Stomach smooth muscle (tissue), 2 donors: ENCODE measurements at regions not wholly inside any gene's neighbourhood (a gene's known extent, or its start where the extent isn't known, plus 50 kb on each side); places are given as distances from the start of the nearest gene placed in this dataset.

Experiments
- H3K27ac ChIP-seq: one replicate; pipeline ENCODE4 v1.7.0; 2013; ENCODE audit warnings: mild to moderate bottlenecking, low read length, inconsistent platforms
- H3K27me3 ChIP-seq, 2 donors: one replicate each; pipeline ENCODE4 v1.7.0; 2013; ENCODE audit warnings: low read length in 2 of 2; ENCODE audit not compliant: insufficient read depth in 2 of 2, control insufficient read depth in 1 of 2
- H3K36me3 ChIP-seq, 2 donors: one replicate each; pipeline ENCODE4 v1.7.0; 2013; ENCODE audit warnings: low read length in 2 of 2; ENCODE audit not compliant: control insufficient read depth in 2 of 2, insufficient read depth in 2 of 2
- H3K4me1 ChIP-seq: one replicate; pipeline ENCODE4 v1.7.0; 2013; ENCODE audit warnings: low read length; ENCODE audit not compliant: control insufficient read depth, insufficient read depth
- H3K4me3 ChIP-seq, 2 donors: one replicate each; pipeline ENCODE4 v1.7.0; 2013; ENCODE audit warnings: low read length in 2 of 2
- H3K9ac ChIP-seq, 2 donors: one replicate each; pipeline ENCODE4 v1.7.0; 2013; ENCODE audit warnings: low read length in 2 of 2, mild to moderate bottlenecking in 1 of 2
- H3K9me3 ChIP-seq, 2 donors: one replicate each; pipeline ENCODE4 v1.7.0; 2013; ENCODE audit warnings: low read length in 2 of 2; ENCODE audit not compliant: control insufficient read depth in 2 of 2
- donor health status: healthy.
- donor health status: Pancreatic carcinoma.

GRCh38 chr20:53750827-53751619 is 157.4 kb upstream of the ZNF217 start:
- Histone ChIP-seq H3K27me3 (no peaks in the 10 kb centered on the region), H3K4me1 (peaks cover 7% of the 10 kb centered on the region), H3K36me3 (no peaks in the 10 kb centered on the region), H3K9ac (peak overlapping the region; percentile 26 to 42), H3K9me3 (no peaks in the 10 kb centered on the region), H3K4me3 (peak overlapping the region; percentile 28 to 49), H3K27ac (peak overlapping the region; percentile 49)

DNA sequence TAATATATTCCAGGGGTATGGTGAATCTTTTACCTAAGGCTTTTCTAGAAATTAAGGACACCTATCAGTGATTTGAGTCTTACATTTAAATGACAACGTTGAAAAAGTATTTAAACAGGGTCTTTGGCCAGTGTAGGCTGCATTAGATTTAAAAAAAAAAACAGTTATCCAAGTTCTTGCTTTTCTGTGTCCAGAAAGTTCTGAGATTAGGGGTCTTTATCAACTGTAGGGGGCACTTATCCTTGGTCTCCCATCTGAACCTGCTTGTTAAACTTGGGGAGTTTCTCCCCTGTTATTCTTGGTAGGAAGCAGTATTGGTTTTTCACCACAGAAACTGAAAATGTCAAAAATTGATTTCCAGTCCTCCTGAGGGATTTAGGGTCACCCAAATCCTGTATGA is 155.9 kb upstream of the ZNF217 start:
- no peak overlapping the region for H3K4me3 ChIP-seq
- no peak overlapping the region for H3K27ac ChIP-seq
- no peak overlapping the region for H3K9ac ChIP-seq
- H3K4me1 ChIP-seq = peaks cover 7% of the 10 kb centered on the region
- no peaks in the 10 kb centered on the region for H3K9me3 ChIP-seq
- H3K36me3 ChIP-seq = no peaks in the 10 kb centered on the region
- no peaks in the 10 kb centered on the region for H3K27me3 ChIP-seq

DNA sequence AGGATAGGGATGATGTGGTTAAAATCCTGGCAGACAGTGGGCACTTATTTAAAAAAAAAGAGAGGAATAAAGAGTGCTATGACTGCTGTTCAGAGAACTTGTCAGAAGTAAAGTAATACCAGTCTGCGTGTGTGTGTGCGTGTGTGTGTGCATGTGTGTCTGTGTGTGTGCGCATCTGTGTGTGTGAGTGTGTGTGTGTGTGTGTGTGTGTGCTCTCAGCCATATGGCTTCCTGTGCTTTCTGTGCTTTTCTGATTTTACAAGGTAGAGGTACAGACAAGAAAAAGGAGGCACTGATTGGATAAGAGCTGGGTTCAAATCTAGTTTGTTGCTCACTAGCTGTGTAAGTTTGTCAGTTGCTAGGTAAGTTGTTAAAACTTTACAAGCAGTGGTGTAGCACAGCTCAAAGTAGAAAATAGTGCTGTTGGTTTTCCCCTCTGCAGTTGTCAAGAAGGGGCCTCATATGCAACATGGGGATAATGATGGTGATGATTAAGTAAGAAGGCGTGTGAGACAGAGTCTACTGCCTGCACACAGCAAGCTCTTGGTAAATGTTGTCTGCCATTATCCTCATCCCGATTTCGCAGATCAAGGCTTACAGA is 155.3 kb upstream of the ZNF217 start:
- H3K9me3 ChIP-seq = no peaks in the 10 kb centered on the region
- H3K27me3 ChIP-seq = no peaks in the 10 kb centered on the region
- H3K27ac ChIP-seq = no peak overlapping the region
- no peak overlapping the region for H3K4me3 ChIP-seq
- H3K4me1 ChIP-seq = peaks cover 7% of the 10 kb centered on the region
- no peaks in the 10 kb centered on the region for H3K36me3 ChIP-seq
- no peak overlapping the region for H3K9ac ChIP-seq

DNA sequence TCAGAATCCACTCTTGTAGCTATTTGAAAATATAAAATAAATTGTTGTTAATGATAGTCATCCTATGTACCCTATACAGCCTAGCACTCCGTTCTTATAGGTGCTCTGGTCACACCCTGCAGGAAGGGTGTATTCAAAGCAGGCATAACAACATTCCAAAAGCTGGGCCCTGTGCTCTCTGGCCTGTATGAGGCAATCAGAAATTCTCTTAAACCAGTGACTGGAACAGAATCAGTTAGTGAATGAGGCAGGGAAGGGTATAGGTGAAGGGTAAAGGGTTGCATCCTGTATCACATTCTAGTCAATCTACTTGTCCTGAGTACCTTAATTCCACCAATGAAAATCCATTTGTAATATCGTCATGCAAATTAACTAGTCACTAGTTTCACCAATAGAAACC is 154.5 kb upstream of the ZNF217 start:
- Histone ChIP-seq H3K36me3 (no peaks in the 10 kb centered on the region), H3K27me3 (no peaks in the 10 kb centered on the region), H3K4me1 (peaks cover 7% of the 10 kb centered on the region), H3K4me3 (no peak overlapping the region), H3K9ac (no peak overlapping the region), H3K27ac (no peak overlapping the region), H3K9me3 (no peaks in the 10 kb centered on the region)

GRCh38 chr20:53743607-53744260 is 150.1 kb upstream of the ZNF217 start:
- Histone ChIP-seq H3K27ac (no peak overlapping the region), H3K9ac (no peak overlapping the region), H3K9me3 (no peaks in the 10 kb centered on the region), H3K36me3 (no peaks in the 10 kb centered on the region), H3K27me3 (no peaks in the 10 kb centered on the region), H3K4me3 (no peak overlapping the region), H3K4me1 (no peaks in the 10 kb centered on the region)

GRCh38 chr20:53742685-53743081 is 149.0 kb upstream of the ZNF217 start:
- Histone ChIP-seq H3K27ac (no peak overlapping the region), H3K9ac (no peak overlapping the region), H3K4me3 (no peak overlapping the region), H3K27me3 (no peaks in the 10 kb centered on the region), H3K4me1 (no peaks in the 10 kb centered on the region), H3K36me3 (no peaks in the 10 kb centered on the region), H3K9me3 (no peaks in the 10 kb centered on the region)

- Histone ChIP-seq H3K9ac (no peak overlapping the region), H3K9me3 (no peaks in the 10 kb centered on the region), H3K4me1 (peaks cover 3% of the 10 kb centered on the region), H3K36me3 (no peaks in the 10 kb centered on the region), H3K4me3 (no peak overlapping the region), H3K27me3 (peaks cover 0 to 5% of the 10 kb centered on the region in 2 donors), H3K27ac (no peak overlapping the region)
Observed at GRCh38 chr20:53741726-53742028, 148.0 kb upstream of the ZNF217 start.

GRCh38 chr20:53739799-53740785 is 146.5 kb upstream of the ZNF217 start:
- no peak overlapping the region for H3K4me3 ChIP-seq
- no peaks in the 10 kb centered on the region for H3K36me3 ChIP-seq
- H3K27ac ChIP-seq = no peak overlapping the region
- H3K9me3 ChIP-seq = no peaks in the 10 kb centered on the region
- peaks cover 3% of the 10 kb centered on the region for H3K4me1 ChIP-seq
- H3K27me3 ChIP-seq = peaks cover 0 to 5% of the 10 kb centered on the region in 2 donors
- no peak overlapping the region for H3K9ac ChIP-seq

- Histone ChIP-seq H3K27me3 (peaks cover 0 to 5% of the 10 kb centered on the region in 2 donors), H3K27ac (no peak overlapping the region), H3K36me3 (no peaks in the 10 kb centered on the region), H3K9me3 (no peaks in the 10 kb centered on the region), H3K4me3 (no peak overlapping the region), H3K9ac (no peak overlapping the region), H3K4me1 (peaks cover 3% of the 10 kb centered on the region)
Observed at GRCh38 chr20:53738945-53739798, 145.5 kb upstream of the ZNF217 start.
